Karpas-422 (cell line): ENCODE measurements at regions not wholly inside any gene's neighbourhood (a gene's known extent, or its start where the extent isn't known, plus 50 kb on each side); places are given as distances from the start of the nearest gene placed in this dataset.

Experiments used
- DNase-seq: peaks from one replicate; pipeline ENCODE4 v3.0.0-alpha.2; 2015
- H2AFZ ChIP-seq: fragments of 200-600 bp; sonication (generic); 2 replicates; pipeline ENCODE4 v1.6.1; 2014; ENCODE audit warnings: antibody characterized with exemption, low read length, mixed read lengths
- H3K27ac ChIP-seq: fragments of 200-600 bp; sonication (generic); 2 replicates; pipeline ENCODE4 v1.5.1; 2014; ENCODE audit warnings: mild to moderate bottlenecking, low read length, moderate library complexity
- H3K27me3 ChIP-seq: fragments of 200-600 bp; sonication (generic); 2 replicates; pipeline ENCODE4 v1.6.1; 2014; ENCODE audit warnings: low read length, mixed read lengths
- H3K36me3 ChIP-seq: fragments of 200-600 bp; sonication (generic); 2 replicates; pipeline ENCODE4 v1.6.1; 2014; ENCODE audit warnings: low read length, mixed read lengths; ENCODE audit not compliant: insufficient read depth
- H3K4me1 ChIP-seq: fragments of 200-600 bp; sonication (generic); 2 replicates; pipeline ENCODE4 v1.6.1; 2014; ENCODE audit warnings: mild to moderate bottlenecking, low read length, mixed read lengths
- H3K4me2 ChIP-seq: fragments of 200-600 bp; sonication (generic); 2 replicates; pipeline ENCODE4 v1.6.1; 2014; ENCODE audit warnings: low read length, low read depth, mild to moderate bottlenecking; ENCODE audit not compliant: poor library complexity, severe bottlenecking
- H3K4me3 ChIP-seq: fragments of 200-600 bp; sonication (generic); 2 replicates; pipeline ENCODE4 v1.5.1; 2014; ENCODE audit warnings: mild to moderate bottlenecking, antibody characterized with exemption, low read length, mixed read lengths
- H3K79me2 ChIP-seq: fragments of 200-600 bp; sonication (generic); 2 replicates; pipeline ENCODE4 v1.6.1; 2014; ENCODE audit warnings: mild to moderate bottlenecking, low read length, mixed read lengths
- H3K9ac ChIP-seq: fragments of 200-600 bp; sonication (generic); 2 replicates; pipeline ENCODE4 v1.6.0; 2014; ENCODE audit warnings: low read length
- H3K9me2 ChIP-seq: fragments of 200-600 bp; sonication (generic), shearing (Covaris generic); replicated peaks from 2 replicates; pipeline ENCODE4 v1.6.0; 2014; ENCODE audit warnings: mild to moderate bottlenecking, low read length, moderate library complexity; ENCODE audit not compliant: insufficient read depth
- H3K9me3 ChIP-seq: fragments of 300-700, 200-600 bp; sonication (generic); 2 replicates; pipeline ENCODE4 v1.6.1; 2014; ENCODE audit warnings: low read length, mixed read lengths
- H4K20me1 ChIP-seq: fragments of 200-600 bp; sonication (generic); 2 replicates; pipeline ENCODE4 v1.6.1; 2014; ENCODE audit warnings: mild to moderate bottlenecking, antibody characterized with exemption, low read length, low read depth; ENCODE audit not compliant: insufficient read depth

- Histone ChIP-seq H3K4me2 (no peak overlapping the region), H2AFZ (no peak overlapping the region), H3K9me3 (no peaks in the 10 kb centered on the region), H3K4me1 (no peaks in the 10 kb centered on the region), H3K4me3 (no peak overlapping the region), H4K20me1 (no peaks in the 10 kb centered on the region), H3K9ac (no peak overlapping the region), H3K27ac (no peak overlapping the region), H3K9me2 (no peaks in the 10 kb centered on the region), H3K36me3 (no peaks in the 10 kb centered on the region), H3K79me2 (no peaks in the 10 kb centered on the region), H3K27me3 (no peaks in the 10 kb centered on the region)
- DNase-seq, result no peak
Observed at GRCh38 chr2:147679955-147680531, 164.8 kb upstream of the ACVR2A start.

- Histone ChIP-seq H3K79me2 (no peaks in the 10 kb centered on the region), H4K20me1 (no peaks in the 10 kb centered on the region), H3K27me3 (no peaks in the 10 kb centered on the region)
Observed at GRCh38 chr2:147679191-147679954, 165.5 kb upstream of the ACVR2A start.

GRCh38 chr2:147665105-147665504 lies 179.7 kb upstream of the ACVR2A start:
- no peak overlapping the region for H3K4me2 ChIP-seq
- no peaks in the 10 kb centered on the region for H3K4me1 ChIP-seq
- H3K27ac ChIP-seq, result no peak overlapping the region
- no peaks in the 10 kb centered on the region for H3K9me2 ChIP-seq
- no peaks in the 10 kb centered on the region for H4K20me1 ChIP-seq
- no peaks in the 10 kb centered on the region for H3K79me2 ChIP-seq
- no peaks in the 10 kb centered on the region for H3K9me3 ChIP-seq
- DNase-seq, result no peak
- no peak overlapping the region for H3K9ac ChIP-seq
- no peaks in the 10 kb centered on the region for H3K27me3 ChIP-seq
- no peak overlapping the region for H3K4me3 ChIP-seq
- no peaks in the 10 kb centered on the region for H3K36me3 ChIP-seq
- no peak overlapping the region for H2AFZ ChIP-seq

More at GRCh38 chr2:147679191-147679954, 165.5 kb upstream of the ACVR2A start:
- no peaks in the 10 kb centered on the region for H3K9me3 ChIP-seq
- no peaks in the 10 kb centered on the region for H3K9me2 ChIP-seq
- H3K4me2 ChIP-seq, result no peak overlapping the region
- no peak overlapping the region for H3K27ac ChIP-seq
- H3K36me3 ChIP-seq, result no peaks in the 10 kb centered on the region
- no peak overlapping the region for H3K4me3 ChIP-seq
- H3K9ac ChIP-seq, result no peak overlapping the region
- H2AFZ ChIP-seq, result no peak overlapping the region
- no peak for DNase-seq
- H3K4me1 ChIP-seq, result no peaks in the 10 kb centered on the region

- Histone ChIP-seq H3K9me2 (no peaks in the 10 kb centered on the region), H3K9ac (no peak overlapping the region), H4K20me1 (no peaks in the 10 kb centered on the region), H3K4me3 (no peak overlapping the region), H3K4me2 (no peak overlapping the region), H2AFZ (no peak overlapping the region), H3K27me3 (no peaks in the 10 kb centered on the region), H3K4me1 (no peaks in the 10 kb centered on the region), H3K79me2 (no peaks in the 10 kb centered on the region), H3K27ac (no peak overlapping the region), H3K36me3 (no peaks in the 10 kb centered on the region), H3K9me3 (no peaks in the 10 kb centered on the region)
- no peak for DNase-seq
Observed at GRCh38 chr2:147663962-147664361, 180.9 kb upstream of the ACVR2A start.

GRCh38 chr2:147663153-147663961 lies 181.5 kb upstream of the ACVR2A start:
- no peaks in the 10 kb centered on the region for H3K4me1 ChIP-seq
- no peak overlapping the region for H3K4me3 ChIP-seq
- H3K9me2 ChIP-seq, result no peaks in the 10 kb centered on the region
- H3K4me2 ChIP-seq, result no peak overlapping the region
- no peaks in the 10 kb centered on the region for H3K79me2 ChIP-seq
- H4K20me1 ChIP-seq, result no peaks in the 10 kb centered on the region
- H3K9me3 ChIP-seq, result no peaks in the 10 kb centered on the region
- no peaks in the 10 kb centered on the region for H3K36me3 ChIP-seq
- DNase-seq, result no peak
- H3K27me3 ChIP-seq, result no peaks in the 10 kb centered on the region
- H2AFZ ChIP-seq, result no peak overlapping the region
- no peak overlapping the region for H3K9ac ChIP-seq
- H3K27ac ChIP-seq, result no peak overlapping the region

GRCh38 chr2:147662221-147662620 lies 182.6 kb upstream of the ACVR2A start:
- no peaks in the 10 kb centered on the region for H3K9me2 ChIP-seq
- no peaks in the 10 kb centered on the region for H3K4me1 ChIP-seq
- no peaks in the 10 kb centered on the region for H3K36me3 ChIP-seq
- H3K4me2 ChIP-seq, result no peak overlapping the region
- DNase-seq, result no peak
- no peaks in the 10 kb centered on the region for H3K27me3 ChIP-seq
- no peak overlapping the region for H3K27ac ChIP-seq
- no peak overlapping the region for H3K4me3 ChIP-seq
- H3K9me3 ChIP-seq, result no peaks in the 10 kb centered on the region
- H4K20me1 ChIP-seq, result no peaks in the 10 kb centered on the region
- H3K79me2 ChIP-seq, result no peaks in the 10 kb centered on the region
- no peak overlapping the region for H3K9ac ChIP-seq
- H2AFZ ChIP-seq, result no peak overlapping the region

GRCh38 chr2:147660680-147661079 lies 184.1 kb upstream of the ACVR2A start:
- no peak overlapping the region for H2AFZ ChIP-seq
- no peak overlapping the region for H3K9ac ChIP-seq
- no peak overlapping the region for H3K4me3 ChIP-seq
- H3K79me2 ChIP-seq, result no peaks in the 10 kb centered on the region
- H3K4me2 ChIP-seq, result no peak overlapping the region
- H3K27ac ChIP-seq, result no peak overlapping the region
- H4K20me1 ChIP-seq, result no peaks in the 10 kb centered on the region
- H3K4me1 ChIP-seq, result no peaks in the 10 kb centered on the region
- no peak for DNase-seq
- H3K27me3 ChIP-seq, result no peaks in the 10 kb centered on the region
- no peaks in the 10 kb centered on the region for H3K36me3 ChIP-seq
- H3K9me2 ChIP-seq, result no peaks in the 10 kb centered on the region
- H3K9me3 ChIP-seq, result no peaks in the 10 kb centered on the region

GRCh38 chr2:147659051-147659450 lies 185.8 kb upstream of the ACVR2A start:
- H3K4me2 ChIP-seq, result no peak overlapping the region
- no peak overlapping the region for H3K4me3 ChIP-seq
- H3K79me2 ChIP-seq, result no peaks in the 10 kb centered on the region
- no peaks in the 10 kb centered on the region for H3K36me3 ChIP-seq
- no peaks in the 10 kb centered on the region for H4K20me1 ChIP-seq
- H2AFZ ChIP-seq, result no peak overlapping the region
- no peaks in the 10 kb centered on the region for H3K9me2 ChIP-seq
- H3K4me1 ChIP-seq, result no peaks in the 10 kb centered on the region
- no peaks in the 10 kb centered on the region for H3K9me3 ChIP-seq
- no peak overlapping the region for H3K9ac ChIP-seq
- DNase-seq, result no peak
- no peak overlapping the region for H3K27ac ChIP-seq
- no peaks in the 10 kb centered on the region for H3K27me3 ChIP-seq
